DND-41 (cell line): ENCODE measurements at regions not wholly inside any gene's neighbourhood (a gene's known extent, or its start where the extent isn't known, plus 50 kb on each side); places are given as distances from the start of the nearest gene placed in this dataset.

ENCODE experiments used
- EZH2 ChIP-seq: IDR thresholded peaks from 3 replicates; pipeline ENCODE4 v1.6.1; 2012; ENCODE audit warnings: borderline replicate concordance, low read depth, mild to moderate bottlenecking, moderate library complexity, low read length, inconsistent platforms; ENCODE audit not compliant: severe bottlenecking
- TF ChIP-seq, protein P1 (sequence below): IDR thresholded peaks from 2 replicates; pipeline ENCODE4 v1.5.1; 2012; ENCODE audit warnings: borderline replicate concordance, low read length, moderate library complexity, mild to moderate bottlenecking; ENCODE audit not compliant: poor library complexity, severe bottlenecking; ENCODE audit errors: extremely low read depth

DNA sequence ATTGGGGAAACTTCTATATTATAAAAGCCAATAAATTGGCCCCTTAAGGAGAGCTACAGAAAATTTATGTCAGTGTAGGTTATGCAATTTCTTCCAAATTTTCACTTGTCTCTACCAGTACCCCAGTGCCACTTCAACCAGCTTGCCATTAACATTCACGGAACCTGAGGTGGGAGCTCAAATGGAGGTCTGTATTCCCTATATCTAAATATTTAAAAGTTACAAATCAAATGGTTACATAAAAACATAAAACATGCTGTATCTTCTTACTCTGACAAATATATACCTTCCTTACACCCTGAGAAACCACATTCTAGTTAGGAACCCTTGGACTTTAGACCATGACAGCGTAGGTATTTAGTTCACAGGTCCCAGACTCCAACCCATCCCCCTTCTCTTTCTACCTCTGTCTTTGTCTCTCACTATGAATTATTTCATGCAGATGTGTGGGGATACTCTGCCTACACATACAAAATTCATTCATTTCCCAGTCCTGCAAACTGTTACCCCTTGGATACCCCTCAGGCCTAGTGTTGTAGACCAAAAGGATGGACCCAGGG, 127.8 kb upstream of the PMFBP1 start:
- TF ChIP-seq, protein P1, sequence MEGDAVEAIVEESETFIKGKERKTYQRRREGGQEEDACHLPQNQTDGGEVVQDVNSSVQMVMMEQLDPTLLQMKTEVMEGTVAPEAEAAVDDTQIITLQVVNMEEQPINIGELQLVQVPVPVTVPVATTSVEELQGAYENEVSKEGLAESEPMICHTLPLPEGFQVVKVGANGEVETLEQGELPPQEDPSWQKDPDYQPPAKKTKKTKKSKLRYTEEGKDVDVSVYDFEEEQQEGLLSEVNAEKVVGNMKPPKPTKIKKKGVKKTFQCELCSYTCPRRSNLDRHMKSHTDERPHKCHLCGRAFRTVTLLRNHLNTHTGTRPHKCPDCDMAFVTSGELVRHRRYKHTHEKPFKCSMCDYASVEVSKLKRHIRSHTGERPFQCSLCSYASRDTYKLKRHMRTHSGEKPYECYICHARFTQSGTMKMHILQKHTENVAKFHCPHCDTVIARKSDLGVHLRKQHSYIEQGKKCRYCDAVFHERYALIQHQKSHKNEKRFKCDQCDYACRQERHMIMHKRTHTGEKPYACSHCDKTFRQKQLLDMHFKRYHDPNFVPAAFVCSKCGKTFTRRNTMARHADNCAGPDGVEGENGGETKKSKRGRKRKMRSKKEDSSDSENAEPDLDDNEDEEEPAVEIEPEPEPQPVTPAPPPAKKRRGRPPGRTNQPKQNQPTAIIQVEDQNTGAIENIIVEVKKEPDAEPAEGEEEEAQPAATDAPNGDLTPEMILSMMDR, result no peak
- TF ChIP-seq EZH2, result no peak
